ENCODE measurements at regions not wholly inside any gene's neighbourhood (a gene's known extent, or its start where the extent isn't known, plus 50 kb on each side); places are given as distances from the start of the nearest gene placed in this dataset.

- no peaks in the 10 kb centered on the region for H3K36me3 ChIP-seq (ENCODE audit: control insufficient read depth, insufficient read depth, low read length)
- no peak for TF ChIP-seq EZH2 (IDR thresholded peaks at IDR 0.05; ENCODE audit: low read length, missing control alignments)
- TF ChIP-seq, protein P1, sequence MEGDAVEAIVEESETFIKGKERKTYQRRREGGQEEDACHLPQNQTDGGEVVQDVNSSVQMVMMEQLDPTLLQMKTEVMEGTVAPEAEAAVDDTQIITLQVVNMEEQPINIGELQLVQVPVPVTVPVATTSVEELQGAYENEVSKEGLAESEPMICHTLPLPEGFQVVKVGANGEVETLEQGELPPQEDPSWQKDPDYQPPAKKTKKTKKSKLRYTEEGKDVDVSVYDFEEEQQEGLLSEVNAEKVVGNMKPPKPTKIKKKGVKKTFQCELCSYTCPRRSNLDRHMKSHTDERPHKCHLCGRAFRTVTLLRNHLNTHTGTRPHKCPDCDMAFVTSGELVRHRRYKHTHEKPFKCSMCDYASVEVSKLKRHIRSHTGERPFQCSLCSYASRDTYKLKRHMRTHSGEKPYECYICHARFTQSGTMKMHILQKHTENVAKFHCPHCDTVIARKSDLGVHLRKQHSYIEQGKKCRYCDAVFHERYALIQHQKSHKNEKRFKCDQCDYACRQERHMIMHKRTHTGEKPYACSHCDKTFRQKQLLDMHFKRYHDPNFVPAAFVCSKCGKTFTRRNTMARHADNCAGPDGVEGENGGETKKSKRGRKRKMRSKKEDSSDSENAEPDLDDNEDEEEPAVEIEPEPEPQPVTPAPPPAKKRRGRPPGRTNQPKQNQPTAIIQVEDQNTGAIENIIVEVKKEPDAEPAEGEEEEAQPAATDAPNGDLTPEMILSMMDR (conservative IDR thresholded peaks at IDR 0.05 in 1 of 2, IDR thresholded peaks at IDR 0.05 in 1 of 2; ENCODE audit: low read depth in 1 of 2, low read length in 2 of 2) = no peak
- H3K27ac ChIP-seq (ENCODE audit: insufficient read depth, low read length) = no peak overlapping the region
- no peak overlapping the region for H3K4me3 ChIP-seq (replicated peaks in 1 of 4; ENCODE audit: control extremely low read depth in 1 of 4, insufficient read depth in 1 of 4, low read depth in 3 of 4, low read length in 4 of 4)
- H3K9me3 ChIP-seq (ENCODE audit: control insufficient read depth, insufficient read depth, low read depth, low read length) = no peaks in the 10 kb centered on the region
- no peak overlapping the region for H3K4me2 ChIP-seq (ENCODE audit: extremely low read depth, insufficient read depth, low read length)
- no peak overlapping the region for H3K9ac ChIP-seq (ENCODE audit: insufficient read depth, low read length)
- H4K20me1 ChIP-seq (ENCODE audit: control insufficient read depth, extremely low read depth, insufficient read depth, low read length) = no peaks in the 10 kb centered on the region
- DNase-seq (ENCODE audit: low read depth in 2 of 2) = no peak
- no peaks in the 10 kb centered on the region for H3K27me3 ChIP-seq (ENCODE audit: control insufficient read depth, insufficient read depth, low read length)
- no peaks in the 10 kb centered on the region for H3K79me2 ChIP-seq (ENCODE audit: control insufficient read depth, insufficient read depth, low read length)
- no peaks in the 10 kb centered on the region for H3K4me1 ChIP-seq (ENCODE audit: control insufficient read depth, extremely low read depth, insufficient read depth, low read length)
- no peak overlapping the region for H2AFZ ChIP-seq (ENCODE audit: low read length)
Observed at GRCh38 chr12:114092981-114093380, 126.9 kb upstream of the RBM19 start.

DNA sequence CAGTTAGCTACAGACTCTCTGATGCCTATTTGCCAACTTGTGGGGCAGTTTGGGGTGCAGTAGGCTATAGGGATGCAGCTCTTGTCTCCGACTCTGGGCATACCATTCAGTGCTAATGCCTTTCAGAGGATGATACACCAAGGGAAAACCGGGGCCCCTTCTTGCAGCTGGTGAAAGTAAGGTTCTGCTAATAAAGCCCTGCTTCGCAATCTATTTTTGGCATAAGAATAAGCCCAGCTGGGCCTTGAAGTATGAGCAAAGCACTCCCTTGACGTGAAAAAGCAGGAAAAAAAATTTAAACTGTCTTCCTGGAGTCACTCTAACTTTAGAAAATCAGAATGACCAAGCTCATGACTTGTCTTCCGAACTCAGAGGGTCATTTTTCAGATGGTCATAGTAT is 124.1 kb upstream of the RBM19 start:
- H3K4me2 ChIP-seq (ENCODE audit: extremely low read depth, insufficient read depth, low read length) = no peak overlapping the region
- H3K4me3 ChIP-seq (replicated peaks in 1 of 4; ENCODE audit: control extremely low read depth in 1 of 4, insufficient read depth in 1 of 4, low read depth in 3 of 4, low read length in 4 of 4) = no peak overlapping the region
- no peaks in the 10 kb centered on the region for H3K79me2 ChIP-seq (ENCODE audit: control insufficient read depth, insufficient read depth, low read length)
- DNase-seq (ENCODE audit: low read depth in 2 of 2) = no peak
- no peaks in the 10 kb centered on the region for H3K36me3 ChIP-seq (ENCODE audit: control insufficient read depth, insufficient read depth, low read length)
- H3K4me1 ChIP-seq (ENCODE audit: control insufficient read depth, extremely low read depth, insufficient read depth, low read length) = no peaks in the 10 kb centered on the region
- no peaks in the 10 kb centered on the region for H3K9me3 ChIP-seq (ENCODE audit: control insufficient read depth, insufficient read depth, low read depth, low read length)
- no peaks in the 10 kb centered on the region for H3K27me3 ChIP-seq (ENCODE audit: control insufficient read depth, insufficient read depth, low read length)
- no peak overlapping the region for H2AFZ ChIP-seq (ENCODE audit: low read length)
- H3K27ac ChIP-seq (ENCODE audit: insufficient read depth, low read length) = no peak overlapping the region
- H4K20me1 ChIP-seq (ENCODE audit: control insufficient read depth, extremely low read depth, insufficient read depth, low read length) = no peaks in the 10 kb centered on the region
- no peak overlapping the region for H3K9ac ChIP-seq (ENCODE audit: insufficient read depth, low read length)
- TF ChIP-seq, protein P1 (conservative IDR thresholded peaks at IDR 0.05 in 1 of 2, IDR thresholded peaks at IDR 0.05 in 1 of 2; ENCODE audit: low read depth in 1 of 2, low read length in 2 of 2) = no peak
- no peak for TF ChIP-seq EZH2 (IDR thresholded peaks at IDR 0.05; ENCODE audit: low read length, missing control alignments)

- H3K4me2 ChIP-seq (ENCODE audit: extremely low read depth, insufficient read depth, low read length) = no peak overlapping the region
- H3K27me3 ChIP-seq (ENCODE audit: control insufficient read depth, insufficient read depth, low read length) = no peaks in the 10 kb centered on the region
- no peak for DNase-seq (ENCODE audit: low read depth in 2 of 2)
- no peak for TF ChIP-seq EZH2 (IDR thresholded peaks at IDR 0.05; ENCODE audit: low read length, missing control alignments)
- TF ChIP-seq, protein P1 (conservative IDR thresholded peaks at IDR 0.05 in 1 of 2, IDR thresholded peaks at IDR 0.05 in 1 of 2; ENCODE audit: low read depth in 1 of 2, low read length in 2 of 2) = no peak
- no peaks in the 10 kb centered on the region for H3K4me1 ChIP-seq (ENCODE audit: control insufficient read depth, extremely low read depth, insufficient read depth, low read length)
- H4K20me1 ChIP-seq (ENCODE audit: control insufficient read depth, extremely low read depth, insufficient read depth, low read length) = no peaks in the 10 kb centered on the region
- H2AFZ ChIP-seq (ENCODE audit: low read length) = no peak overlapping the region
- no peak overlapping the region for H3K27ac ChIP-seq (ENCODE audit: insufficient read depth, low read length)
- no peaks in the 10 kb centered on the region for H3K36me3 ChIP-seq (ENCODE audit: control insufficient read depth, insufficient read depth, low read length)
- H3K9me3 ChIP-seq (ENCODE audit: control insufficient read depth, insufficient read depth, low read depth, low read length) = no peaks in the 10 kb centered on the region
- H3K79me2 ChIP-seq (ENCODE audit: control insufficient read depth, insufficient read depth, low read length) = no peaks in the 10 kb centered on the region
- no peak overlapping the region for H3K9ac ChIP-seq (ENCODE audit: insufficient read depth, low read length)
- H3K4me3 ChIP-seq (replicated peaks in 1 of 4; ENCODE audit: control extremely low read depth in 1 of 4, insufficient read depth in 1 of 4, low read depth in 3 of 4, low read length in 4 of 4) = no peak overlapping the region
Observed at GRCh38 chr12:114073076-114073475, 107.0 kb upstream of the RBM19 start.
